ENCODE measurements at regions not wholly inside any gene's neighbourhood (a gene's known extent, or its start where the extent isn't known, plus 50 kb on each side); places are given as distances from the start of the nearest gene placed in this dataset.

DNA sequence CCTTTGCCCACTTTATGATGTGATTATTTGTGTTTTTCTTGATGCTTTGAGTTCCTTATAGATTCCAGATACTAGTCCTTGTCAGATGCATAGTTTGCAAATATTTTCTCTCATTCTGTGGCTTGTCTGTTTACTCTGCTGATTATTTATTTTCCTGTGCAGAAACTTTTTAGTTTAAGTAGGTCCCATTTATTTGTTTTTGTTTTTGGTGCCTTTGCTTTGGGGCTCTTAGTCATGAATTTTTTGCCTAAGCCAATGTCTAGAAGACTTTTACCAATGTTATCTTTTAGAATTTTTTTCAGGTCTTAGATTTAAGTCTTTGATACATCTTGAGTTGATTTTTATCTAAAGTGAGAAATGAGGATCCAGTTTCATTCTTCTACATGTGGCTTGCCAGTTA lies 667.3 kb downstream of the SLC16A7 start:
- no peak for DNase-seq
- in situ Hi-C loops (cut with HindIII; ENCODE audit: low pct_ligation_motif_present, low sequenced_read_pairs) = no loop called here
- Histone ChIP-seq H3K4me3 (ENCODE audit: low read depth, low read length) (no peak overlapping the region), H3K27me3 (replicated peaks) (no peaks in the 10 kb centered on the region), H3K36me3 (replicated peaks) (no peaks in the 10 kb centered on the region), H3K27ac (no peak overlapping the region)
- TF ChIP-seq, protein P1, sequence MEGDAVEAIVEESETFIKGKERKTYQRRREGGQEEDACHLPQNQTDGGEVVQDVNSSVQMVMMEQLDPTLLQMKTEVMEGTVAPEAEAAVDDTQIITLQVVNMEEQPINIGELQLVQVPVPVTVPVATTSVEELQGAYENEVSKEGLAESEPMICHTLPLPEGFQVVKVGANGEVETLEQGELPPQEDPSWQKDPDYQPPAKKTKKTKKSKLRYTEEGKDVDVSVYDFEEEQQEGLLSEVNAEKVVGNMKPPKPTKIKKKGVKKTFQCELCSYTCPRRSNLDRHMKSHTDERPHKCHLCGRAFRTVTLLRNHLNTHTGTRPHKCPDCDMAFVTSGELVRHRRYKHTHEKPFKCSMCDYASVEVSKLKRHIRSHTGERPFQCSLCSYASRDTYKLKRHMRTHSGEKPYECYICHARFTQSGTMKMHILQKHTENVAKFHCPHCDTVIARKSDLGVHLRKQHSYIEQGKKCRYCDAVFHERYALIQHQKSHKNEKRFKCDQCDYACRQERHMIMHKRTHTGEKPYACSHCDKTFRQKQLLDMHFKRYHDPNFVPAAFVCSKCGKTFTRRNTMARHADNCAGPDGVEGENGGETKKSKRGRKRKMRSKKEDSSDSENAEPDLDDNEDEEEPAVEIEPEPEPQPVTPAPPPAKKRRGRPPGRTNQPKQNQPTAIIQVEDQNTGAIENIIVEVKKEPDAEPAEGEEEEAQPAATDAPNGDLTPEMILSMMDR (IDR thresholded peaks at IDR 0.05; ENCODE audit: low read depth, low read length, missing control alignments) = no peak

DNA sequence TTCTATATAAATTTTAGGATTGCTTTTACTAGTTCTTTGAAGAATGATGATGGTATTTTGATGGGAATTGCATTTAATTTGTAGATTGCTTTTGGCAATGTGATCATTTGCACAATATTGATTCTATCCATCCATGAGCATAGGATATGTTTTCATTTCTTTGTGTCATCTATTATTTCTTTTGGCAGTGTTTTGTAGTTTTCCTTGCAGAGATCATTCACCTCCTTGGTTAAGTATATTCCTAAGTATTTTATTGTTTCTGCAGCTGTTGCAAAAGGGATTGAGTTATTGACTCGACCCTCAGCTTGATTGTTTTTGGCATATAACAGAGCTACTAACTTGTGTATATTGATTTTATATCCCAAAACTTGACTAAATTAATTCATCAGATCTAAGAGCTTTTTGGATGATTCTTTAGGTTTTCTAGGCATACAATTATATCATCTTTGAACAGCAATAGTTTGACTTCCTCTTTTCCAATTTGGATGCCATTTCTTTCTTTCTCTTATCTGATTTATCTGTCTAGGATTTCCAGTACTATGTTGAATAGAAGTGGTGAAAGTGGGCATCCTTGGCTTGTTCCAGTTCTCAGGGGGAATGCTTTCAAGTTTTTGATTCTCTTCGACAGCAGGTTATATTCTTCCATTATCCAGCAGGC lies 668.1 kb downstream of the SLC16A7 start:
- no peak for DNase-seq
- TF ChIP-seq, protein P1 (IDR thresholded peaks at IDR 0.05; ENCODE audit: low read depth, low read length, missing control alignments) = no peak
- no peak overlapping the region for H3K4me3 ChIP-seq (ENCODE audit: low read depth, low read length)
- H3K27ac ChIP-seq = no peak overlapping the region
- no peaks in the 10 kb centered on the region for H3K27me3 ChIP-seq (replicated peaks)
- no peaks in the 10 kb centered on the region for H3K36me3 ChIP-seq (replicated peaks)
- in situ Hi-C loops (cut with HindIII; ENCODE audit: low pct_ligation_motif_present, low sequenced_read_pairs) = no loop called here

DNA sequence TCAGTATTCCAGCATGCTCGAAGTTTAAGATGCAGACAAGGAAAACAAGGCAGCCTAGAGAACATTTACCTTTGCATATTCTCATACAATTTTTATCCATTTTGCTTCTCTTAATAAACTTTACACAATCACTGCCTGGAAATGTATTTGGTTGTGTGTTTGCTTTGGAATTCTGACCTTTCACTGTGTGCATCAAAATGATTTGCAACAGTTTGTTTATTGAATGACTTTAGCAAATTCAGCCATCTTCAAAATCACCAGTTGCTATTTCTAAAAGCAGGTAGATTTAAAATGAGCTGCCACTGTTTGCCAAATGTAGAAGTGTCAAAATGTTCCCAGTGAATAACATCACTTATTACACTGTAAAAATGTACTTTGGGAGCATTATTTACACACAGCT lies 669.9 kb downstream of the SLC16A7 start:
- TF ChIP-seq, protein P1 (IDR thresholded peaks at IDR 0.05; ENCODE audit: low read depth, low read length, missing control alignments) = no peak
- H3K4me3 ChIP-seq (ENCODE audit: low read depth, low read length) = no peak overlapping the region
- H3K36me3 ChIP-seq (replicated peaks) = no peaks in the 10 kb centered on the region
- in situ Hi-C loops (cut with HindIII; ENCODE audit: low pct_ligation_motif_present, low sequenced_read_pairs) = no loop called here
- peak overlapping the region; percentile 3 for H3K27ac ChIP-seq
- H3K27me3 ChIP-seq (replicated peaks) = no peaks in the 10 kb centered on the region
- DNase-seq = no peak

DNA sequence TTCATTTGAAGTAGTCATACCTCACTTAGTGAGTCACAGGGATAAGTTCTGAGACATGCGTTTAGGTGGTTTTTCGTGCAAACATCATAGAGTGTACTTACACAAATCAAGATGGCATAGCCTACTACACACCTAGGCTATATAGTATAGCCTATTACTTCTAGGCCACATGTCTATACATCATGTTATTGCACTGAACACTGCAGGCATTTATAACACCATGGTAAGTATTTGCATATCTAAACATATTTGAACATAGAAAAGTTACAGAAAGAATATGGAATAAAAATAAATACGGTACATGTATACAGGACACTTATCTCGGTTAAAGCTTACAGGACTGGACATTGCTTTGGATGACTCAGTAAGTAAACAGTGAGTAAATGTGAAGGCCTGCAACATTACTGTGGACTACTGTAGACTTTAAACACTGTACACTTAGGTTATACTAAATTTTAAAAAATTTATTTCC lies 670.6 kb downstream of the SLC16A7 start:
- Histone ChIP-seq H3K4me3 (ENCODE audit: low read depth, low read length) (no peak overlapping the region), H3K27me3 (replicated peaks) (no peaks in the 10 kb centered on the region), H3K36me3 (replicated peaks) (no peaks in the 10 kb centered on the region), H3K27ac (peak overlapping the region; percentile 3)
- peak; percentile 78 for DNase-seq
- in situ Hi-C loops (cut with HindIII; ENCODE audit: low pct_ligation_motif_present, low sequenced_read_pairs) = no loop called here
- TF ChIP-seq, protein P1 (IDR thresholded peaks at IDR 0.05; ENCODE audit: low read depth, low read length, missing control alignments) = no peak

DNA sequence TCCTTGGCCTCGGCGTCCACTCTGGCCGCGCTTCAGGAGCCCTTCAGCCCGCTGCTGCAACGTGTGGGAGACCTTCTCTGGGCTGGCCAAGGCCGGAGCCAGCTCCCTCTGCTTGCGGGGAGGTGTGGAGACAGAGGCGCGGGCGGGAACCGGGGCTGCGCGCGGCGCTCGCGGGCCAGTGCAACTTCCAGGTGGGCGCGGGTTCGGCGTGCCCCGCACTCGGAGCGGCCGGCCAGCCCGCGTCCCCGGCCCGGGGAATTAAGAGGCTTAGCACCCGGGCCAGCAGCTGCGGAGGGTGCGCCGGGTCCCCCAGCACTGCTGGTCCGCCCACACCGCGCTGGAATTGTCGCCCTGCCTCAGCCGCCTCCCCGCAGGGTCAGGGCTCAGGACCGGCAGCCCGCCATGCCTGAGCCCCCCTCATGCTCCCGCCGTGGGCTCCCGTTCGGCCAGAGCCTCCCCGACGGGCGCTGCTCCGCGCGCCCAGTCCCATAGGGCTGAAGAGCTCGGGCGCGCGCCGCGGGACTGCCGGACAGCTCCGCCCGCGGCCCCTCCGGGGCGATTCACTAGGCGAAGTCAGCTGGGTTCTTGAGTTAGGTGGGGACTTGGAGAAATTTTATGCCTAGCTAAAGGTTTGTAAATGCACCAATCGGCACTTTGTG lies 673.9 kb downstream of the SLC16A7 start:
- H3K36me3 ChIP-seq (replicated peaks) = no peaks in the 10 kb centered on the region
- in situ Hi-C loops (cut with HindIII; ENCODE audit: low pct_ligation_motif_present, low sequenced_read_pairs) = no loop called here
- H3K27me3 ChIP-seq (replicated peaks) = no peaks in the 10 kb centered on the region
- H3K4me3 ChIP-seq (ENCODE audit: low read depth, low read length) = no peak overlapping the region
- TF ChIP-seq, protein P1 (IDR thresholded peaks at IDR 0.05; ENCODE audit: low read depth, low read length, missing control alignments) = no peak
- DNase-seq = no peak
- no peak overlapping the region for H3K27ac ChIP-seq

Data from brain microvascular endothelial cell (primary cell).